Lung (tissue), 11 donors: ENCODE measurements at regions not wholly inside any gene's neighbourhood (a gene's known extent, or its start where the extent isn't known, plus 50 kb on each side); places are given as distances from the start of the nearest gene placed in this dataset.

Experiments used
- ATAC-seq: fragments of 200-7000 bp; cut with Tn5 transposase; one replicate; pipeline ENCODE4 v1.9.1; 2020; ENCODE audit warnings: moderate number of reproducible peaks; ENCODE audit not compliant: insufficient read depth, low FRiP score
- DNase-seq, 3 donors: peaks; one replicate each; pipeline ENCODE4 v3.0.0-alpha.2; 2013 to 2017
- H3K27ac ChIP-seq, 2 donors: one replicate each; pipeline ENCODE4 v1.5.1; 2013; ENCODE audit warnings: mild to moderate bottlenecking in 2 of 2, moderate library complexity in 2 of 2, control low read depth in 1 of 2, inconsistent platforms in 1 of 2, low read depth in 1 of 2, low read length in 1 of 2
- H3K27me3 ChIP-seq, 3 donors: one replicate each; pipeline ENCODE4 v1.5.1; 2013; ENCODE audit warnings: low read length in 2 of 3; ENCODE audit not compliant: control insufficient read depth in 3 of 3, insufficient read depth in 3 of 3
- H3K36me3 ChIP-seq, 4 donors: one replicate each; pipeline ENCODE4 v1.5.1; 2013; ENCODE audit warnings: low read length in 4 of 4, mild to moderate bottlenecking in 1 of 4, moderate library complexity in 1 of 4; ENCODE audit not compliant: control insufficient read depth in 4 of 4, insufficient read depth in 4 of 4
- H3K4me1 ChIP-seq, 5 donors: one replicate each; pipeline ENCODE4 v1.5.1; 2013; ENCODE audit warnings: low read length in 5 of 5, mild to moderate bottlenecking in 2 of 5, moderate library complexity in 1 of 5; ENCODE audit not compliant: control insufficient read depth in 5 of 5, insufficient read depth in 5 of 5
- H3K4me3 ChIP-seq: one replicate; pipeline ENCODE4 v1.5.1; 2013; ENCODE audit warnings: mild to moderate bottlenecking, control low read depth, moderate library complexity
- H3K9ac ChIP-seq, 2 donors: one replicate each; pipeline ENCODE4 v1.5.1; 2013; ENCODE audit warnings: low read length in 2 of 2, control low read depth in 1 of 2; ENCODE audit not compliant: insufficient read depth in 1 of 2
- H3K9me3 ChIP-seq, 4 donors: one replicate each; pipeline ENCODE4 v1.5.1; 2013; ENCODE audit warnings: low read length in 3 of 4, mild to moderate bottlenecking in 1 of 4, moderate library complexity in 1 of 4; ENCODE audit not compliant: control insufficient read depth in 4 of 4, insufficient read depth in 3 of 4
- CTCF ChIP-seq: IDR thresholded peaks from 2 replicates; pipeline ENCODE4 v1.5.1; 2012; ENCODE audit warnings: mild to moderate bottlenecking; ENCODE audit errors: control extremely low read depth, extremely low read depth
- WGBS, 2 donors: extraction: QIAGEN DNeasy Blood & Tissue Kit; methylation state at CpG; one replicate each; pipeline ENCODE4 v1.1.7; 2013; 5-methylcytosine and 5-hydroxymethylcytosine counted together
- donor health status: control.
- donor health status: control.
- donor health status: Bipolar disorder and iron deficiency.
- donor health status: healthy.
- donor health status: DM: yes; HTN: yes; CAD: no.

DNA sequence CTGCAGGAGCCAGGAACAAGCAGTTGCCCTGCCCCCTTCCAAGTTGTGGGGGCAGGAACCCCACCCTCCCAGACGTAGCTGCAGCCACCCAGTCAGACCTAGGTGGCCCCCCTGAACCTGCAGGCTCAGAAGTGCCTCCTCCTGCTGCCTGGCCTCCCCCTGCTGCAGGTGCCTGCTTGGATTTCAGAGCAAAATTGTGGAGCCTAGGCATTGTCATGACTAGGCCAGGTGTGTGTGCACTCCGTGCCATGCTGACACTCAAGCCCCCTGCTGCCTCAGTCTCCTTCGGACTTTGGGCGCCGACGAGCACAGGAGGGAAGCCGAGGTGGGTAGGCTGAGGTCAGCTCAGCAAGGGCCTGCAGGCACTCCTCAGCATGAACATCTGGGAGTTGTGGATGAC, 733.9 kb upstream of the ZWINT start:
- no peak overlapping the region for H3K9ac ChIP-seq
- no peak for TF ChIP-seq CTCF

GRCh38 chr10:57094083-57094482, 733.0 kb upstream of the ZWINT start:
- ATAC-seq: no peak
- H3K4me1 ChIP-seq: no peaks in the 10 kb centered on the region
- no peak for TF ChIP-seq CTCF
- peaks cover 0 to 13% (median 0%) of the 10 kb centered on the region in 4 donors for H3K9me3 ChIP-seq
- H3K36me3 ChIP-seq: no peaks in the 10 kb centered on the region
- no peak overlapping the region for H3K27ac ChIP-seq
- DNase-seq: peak in 1 of 3 donors; percentile 19
- H3K27me3 ChIP-seq: peaks cover 0 to 4% (median 0%) of the 10 kb centered on the region in 3 donors
- H3K9ac ChIP-seq: no peak overlapping the region
- H3K4me3 ChIP-seq: no peak overlapping the region

More for the DNA sequence above, 733.9 kb upstream of the ZWINT start:
- no peak for ATAC-seq
- 76 to 89% methylated on average over 7 of the region's 7 CpGs for WGBS, 2 donors
- Histone ChIP-seq H3K36me3 (no peaks in the 10 kb centered on the region), H3K27ac (no peak overlapping the region), H3K9me3 (peaks cover 0 to 13% (median 0%) of the 10 kb centered on the region in 4 donors), H3K4me3 (no peak overlapping the region), H3K27me3 (peaks cover 0 to 4% (median 0%) of the 10 kb centered on the region in 3 donors), H3K4me1 (no peaks in the 10 kb centered on the region)
- DNase-seq: no peak

DNA sequence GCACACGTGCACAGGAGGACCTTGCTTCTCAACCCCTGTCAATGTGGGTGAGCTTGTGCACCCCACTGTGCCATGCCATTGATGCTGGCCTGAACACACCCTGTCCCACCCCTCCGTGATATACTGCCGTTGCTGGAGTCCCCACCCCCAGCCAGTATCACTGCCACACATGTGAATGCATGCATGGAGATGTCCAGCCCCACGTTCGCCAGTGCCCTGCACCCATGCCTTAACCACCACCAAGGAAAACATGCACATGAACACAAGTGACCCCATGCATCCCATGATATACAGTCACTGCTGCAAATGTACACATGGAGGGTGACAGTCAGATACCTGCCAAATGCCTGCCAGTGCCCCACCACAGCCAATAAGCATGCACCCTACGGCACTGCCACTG, 692.5 kb upstream of the ZWINT start:
- no peak for ATAC-seq
- no peak for DNase-seq
- Histone ChIP-seq H3K36me3 (no peaks in the 10 kb centered on the region), H3K9me3 (peaks cover 0 to 2% (median 1%) of the 10 kb centered on the region in 4 donors), H3K4me1 (no peaks in the 10 kb centered on the region), H3K27ac (no peak overlapping the region), H3K4me3 (no peak overlapping the region), H3K27me3 (no peaks in the 10 kb centered on the region), H3K9ac (no peak overlapping the region)
- no peak for TF ChIP-seq CTCF
- WGBS, 2 donors: 86 to 95% methylated on average over 6 of the region's 6 CpGs

DNA sequence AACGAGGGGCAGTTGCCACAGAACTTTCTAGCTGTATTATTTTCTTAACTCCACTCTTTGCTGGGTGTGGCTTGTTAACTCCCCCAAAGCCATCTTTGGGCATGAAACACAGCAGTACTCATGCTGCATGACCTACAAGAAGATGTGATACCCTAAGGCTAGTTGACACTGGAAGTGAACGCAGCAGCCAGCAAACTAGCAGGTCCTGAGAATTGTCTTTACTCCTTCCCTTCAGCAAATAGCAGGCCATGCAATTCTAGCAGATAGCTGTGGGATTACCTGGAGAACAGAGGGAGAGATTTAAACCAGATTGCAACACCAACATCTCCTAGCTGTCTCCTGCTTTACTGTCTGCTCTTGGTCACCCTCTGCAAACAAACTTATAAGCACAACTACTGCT, 688.0 kb upstream of the ZWINT start:
- H3K27ac ChIP-seq: no peak overlapping the region
- no peaks in the 10 kb centered on the region for H3K36me3 ChIP-seq
- no peak overlapping the region for H3K9ac ChIP-seq
- ATAC-seq (no peak), DNase-seq (no peak)
- 63 to 73% methylated on average over 2 of the region's 2 CpGs for WGBS, 2 donors
- H3K9me3 ChIP-seq: peaks cover 0 to 2% (median 1%) of the 10 kb centered on the region in 4 donors
- no peaks in the 10 kb centered on the region for H3K27me3 ChIP-seq
- H3K4me1 ChIP-seq: no peaks in the 10 kb centered on the region
- H3K4me3 ChIP-seq: no peak overlapping the region
- TF ChIP-seq CTCF: no peak
